WERI-Rb-1 (cell line): ENCODE measurements at regions not wholly inside any gene's neighbourhood (a gene's known extent, or its start where the extent isn't known, plus 50 kb on each side); places are given as distances from the start of the nearest gene placed in this dataset.

Experiments
- DNase-seq: peaks from one replicate; pipeline ENCODE4 v3.0.0-alpha.2; 2020
- H3K27ac ChIP-seq: fragments of 250-450 bp; sonication (Bioruptor Pico); 2 replicates; pipeline ENCODE4 v1.5.1; 2020; ENCODE audit warnings: mild to moderate bottlenecking, moderate library complexity
- H3K27me3 ChIP-seq: fragments of 250-450 bp; sonication (Bioruptor Pico); 2 replicates; pipeline ENCODE4 v1.5.1; 2021; ENCODE audit warnings: mild to moderate bottlenecking, low read depth, moderate library complexity; ENCODE audit not compliant: insufficient read depth, severe bottlenecking
- H3K36me3 ChIP-seq: fragments of 250-450 bp; sonication (Bioruptor Pico); 2 replicates; pipeline ENCODE4 v1.5.1; 2020; ENCODE audit warnings: mild to moderate bottlenecking, moderate library complexity
- H3K4me3 ChIP-seq: 2 replicates; pipeline ENCODE4 v1.5.1; 2011; ENCODE audit warnings: low read depth, mild to moderate bottlenecking, control low read depth, low read length
- H3K9me3 ChIP-seq: fragments of 250-450 bp; sonication (Bioruptor Pico); 2 replicates; pipeline ENCODE4 v1.5.1; 2021; ENCODE audit warnings: mild to moderate bottlenecking, moderate library complexity; ENCODE audit not compliant: severe bottlenecking
- TF ChIP-seq, protein P1 (sequence below): IDR thresholded peaks from 2 replicates; pipeline ENCODE4 v1.5.1; 2011; ENCODE audit warnings: low read depth, mild to moderate bottlenecking, control low read depth, inconsistent platforms, low read length

GRCh38 chr17:31654936-31655335 is 204.1 kb downstream of the COPRS start:
- no peaks in the 10 kb centered on the region for H3K27me3 ChIP-seq
- H3K9me3 ChIP-seq = no peaks in the 10 kb centered on the region
- no peak overlapping the region for H3K27ac ChIP-seq
- H3K4me3 ChIP-seq = no peak overlapping the region
- H3K36me3 ChIP-seq = no peaks in the 10 kb centered on the region
- no peak for DNase-seq
- TF ChIP-seq, protein P1, sequence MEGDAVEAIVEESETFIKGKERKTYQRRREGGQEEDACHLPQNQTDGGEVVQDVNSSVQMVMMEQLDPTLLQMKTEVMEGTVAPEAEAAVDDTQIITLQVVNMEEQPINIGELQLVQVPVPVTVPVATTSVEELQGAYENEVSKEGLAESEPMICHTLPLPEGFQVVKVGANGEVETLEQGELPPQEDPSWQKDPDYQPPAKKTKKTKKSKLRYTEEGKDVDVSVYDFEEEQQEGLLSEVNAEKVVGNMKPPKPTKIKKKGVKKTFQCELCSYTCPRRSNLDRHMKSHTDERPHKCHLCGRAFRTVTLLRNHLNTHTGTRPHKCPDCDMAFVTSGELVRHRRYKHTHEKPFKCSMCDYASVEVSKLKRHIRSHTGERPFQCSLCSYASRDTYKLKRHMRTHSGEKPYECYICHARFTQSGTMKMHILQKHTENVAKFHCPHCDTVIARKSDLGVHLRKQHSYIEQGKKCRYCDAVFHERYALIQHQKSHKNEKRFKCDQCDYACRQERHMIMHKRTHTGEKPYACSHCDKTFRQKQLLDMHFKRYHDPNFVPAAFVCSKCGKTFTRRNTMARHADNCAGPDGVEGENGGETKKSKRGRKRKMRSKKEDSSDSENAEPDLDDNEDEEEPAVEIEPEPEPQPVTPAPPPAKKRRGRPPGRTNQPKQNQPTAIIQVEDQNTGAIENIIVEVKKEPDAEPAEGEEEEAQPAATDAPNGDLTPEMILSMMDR = no peak

GRCh38 chr17:31653691-31654090 is 205.4 kb downstream of the COPRS start:
- Histone ChIP-seq H3K27me3 (no peaks in the 10 kb centered on the region), H3K36me3 (no peaks in the 10 kb centered on the region), H3K4me3 (no peak overlapping the region), H3K27ac (no peak overlapping the region), H3K9me3 (no peaks in the 10 kb centered on the region)
- TF ChIP-seq, protein P1 = no peak
- DNase-seq = no peak

DNA sequence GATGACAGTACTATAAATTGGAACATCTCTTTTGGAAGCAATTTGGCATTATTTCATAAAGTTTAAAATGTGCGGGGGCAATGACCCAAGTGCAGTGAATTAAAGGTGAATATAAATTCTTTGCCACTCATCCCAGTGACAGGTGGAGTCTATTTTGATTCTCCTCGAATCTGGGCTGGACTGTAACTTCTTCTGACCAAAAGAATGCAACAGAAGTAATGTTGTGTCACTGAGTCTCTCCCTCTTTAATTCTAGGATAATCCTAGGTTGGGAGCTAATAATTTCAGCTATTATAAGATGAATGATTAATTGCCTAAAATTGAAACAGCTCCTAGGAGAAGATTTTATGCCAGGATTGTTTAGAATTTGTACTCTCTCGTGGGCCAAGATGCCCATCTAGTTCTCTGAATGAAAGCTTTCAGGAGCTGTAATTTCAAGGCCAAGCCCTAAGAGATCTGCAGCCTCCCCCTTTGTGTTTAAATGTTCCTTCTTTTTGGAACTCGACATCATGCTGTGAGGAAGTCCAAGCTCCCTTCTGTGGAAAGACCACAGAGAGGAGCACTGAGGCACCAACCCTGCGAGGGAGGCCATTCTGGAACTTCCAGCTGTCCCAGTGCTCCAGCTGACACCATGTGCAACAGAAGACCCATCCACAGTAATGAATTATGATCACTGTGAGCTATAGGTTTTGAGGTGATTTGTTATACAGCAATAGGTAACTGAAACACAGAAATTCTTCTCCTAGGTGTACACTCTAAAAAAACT is 208.1 kb downstream of the COPRS start:
- Histone ChIP-seq H3K4me3 (no peak overlapping the region), H3K9me3 (peaks cover 3% of the 10 kb centered on the region), H3K27me3 (no peaks in the 10 kb centered on the region), H3K36me3 (no peaks in the 10 kb centered on the region), H3K27ac (no peak overlapping the region)
- DNase-seq = no peak
- TF ChIP-seq, protein P1 = no peak

- no peaks in the 10 kb centered on the region for H3K36me3 ChIP-seq
- peaks cover 3% of the 10 kb centered on the region for H3K9me3 ChIP-seq
- H3K27ac ChIP-seq = no peak overlapping the region
- H3K4me3 ChIP-seq = no peak overlapping the region
- TF ChIP-seq, protein P1 = no peak
- DNase-seq = no peak
- H3K27me3 ChIP-seq = no peaks in the 10 kb centered on the region
Observed at GRCh38 chr17:31649302-31649701, 209.7 kb downstream of the COPRS start.

- peaks cover 3% of the 10 kb centered on the region for H3K9me3 ChIP-seq
- TF ChIP-seq, protein P1 = no peak
- no peaks in the 10 kb centered on the region for H3K27me3 ChIP-seq
- H3K4me3 ChIP-seq = no peak overlapping the region
- no peak for DNase-seq
- H3K27ac ChIP-seq = no peak overlapping the region
- H3K36me3 ChIP-seq = no peaks in the 10 kb centered on the region
Observed at GRCh38 chr17:31647661-31648060, 211.4 kb downstream of the COPRS start.

GRCh38 chr17:31646642-31647041 is 212.4 kb downstream of the COPRS start:
- H3K27me3 ChIP-seq = no peaks in the 10 kb centered on the region
- H3K4me3 ChIP-seq = no peak overlapping the region
- H3K36me3 ChIP-seq = no peaks in the 10 kb centered on the region
- TF ChIP-seq, protein P1 = no peak
- peaks cover 3% of the 10 kb centered on the region for H3K9me3 ChIP-seq
- H3K27ac ChIP-seq = no peak overlapping the region
- no peak for DNase-seq
